ENCODE measurements at regions not wholly inside any gene's neighbourhood (a gene's known extent, or its start where the extent isn't known, plus 50 kb on each side); places are given as distances from the start of the nearest gene placed in this dataset.
A peak's percentile ranks its signal among the peaks of the same experiment; 100 is the strongest.

GRCh38 chr9:38162332-38163211 lies 93.5 kb upstream of the SHB start:
- DNase-seq (ENCODE audit: low read depth), result peak; percentile 41
- TF ChIP-seq CTCF (IDR thresholded peaks at IDR 0.05; ENCODE audit: control insufficient read depth, extremely low read depth, insufficient read depth), result no peak
- H3K4me3 ChIP-seq (ENCODE audit: low read depth, low read length), result no peak overlapping the region

- peak; percentile 80 for TF ChIP-seq CTCF (IDR thresholded peaks at IDR 0.05; ENCODE audit: control insufficient read depth, extremely low read depth, insufficient read depth)
- H3K4me3 ChIP-seq (ENCODE audit: low read depth, low read length), result no peak overlapping the region
- DNase-seq (ENCODE audit: low read depth), result no peak
Observed at GRCh38 chr9:38160613-38161215, 91.7 kb upstream of the SHB start.

GRCh38 chr9:38159599-38159998 lies 90.6 kb upstream of the SHB start:
- no peak for DNase-seq (ENCODE audit: low read depth)
- no peak for TF ChIP-seq CTCF (IDR thresholded peaks at IDR 0.05; ENCODE audit: control insufficient read depth, extremely low read depth, insufficient read depth)
- no peak overlapping the region for H3K4me3 ChIP-seq (ENCODE audit: low read depth, low read length)

- no peak for TF ChIP-seq CTCF (IDR thresholded peaks at IDR 0.05; ENCODE audit: control insufficient read depth, extremely low read depth, insufficient read depth)
- DNase-seq (ENCODE audit: low read depth), result no peak
- no peak overlapping the region for H3K4me3 ChIP-seq (ENCODE audit: low read depth, low read length)
Observed at GRCh38 chr9:38158628-38159027, 89.6 kb upstream of the SHB start.

GRCh38 chr9:38157711-38158110 lies 88.7 kb upstream of the SHB start:
- DNase-seq (ENCODE audit: low read depth), result no peak
- no peak overlapping the region for H3K4me3 ChIP-seq (ENCODE audit: low read depth, low read length)
- no peak for TF ChIP-seq CTCF (IDR thresholded peaks at IDR 0.05; ENCODE audit: control insufficient read depth, extremely low read depth, insufficient read depth)

- DNase-seq (ENCODE audit: low read depth), result no peak
- H3K4me3 ChIP-seq (ENCODE audit: low read depth, low read length), result no peak overlapping the region
- TF ChIP-seq CTCF (IDR thresholded peaks at IDR 0.05; ENCODE audit: control insufficient read depth, extremely low read depth, insufficient read depth), result no peak
Observed at GRCh38 chr9:38154501-38155421, 85.7 kb upstream of the SHB start.

All from LNCaP clone FGC (cell line).